ENCODE measurements at regions not wholly inside any gene's neighbourhood (a gene's known extent, or its start where the extent isn't known, plus 50 kb on each side); places are given as distances from the start of the nearest gene placed in this dataset.

GRCh38 chr3:145849115-145849514 lies 311.9 kb downstream of the PLOD2 start:
- TF ChIP-seq CTCF (IDR thresholded peaks at IDR 0.05; ENCODE audit: insufficient read depth, low read length, missing control alignments) = no peak
- no peak for DNase-seq (ENCODE audit: low read depth, low spot score)
- CTCF ChIA-PET = no interaction called here
- POLR2A ChIA-PET = no interaction called here
- no peak overlapping the region for H3K4me3 ChIP-seq (ENCODE audit: low read depth, low read length)

GRCh38 chr3:145854499-145854898 lies 306.5 kb downstream of the PLOD2 start:
- no peak for DNase-seq (ENCODE audit: low read depth, low spot score)
- POLR2A ChIA-PET = no interaction called here
- TF ChIP-seq CTCF (IDR thresholded peaks at IDR 0.05; ENCODE audit: insufficient read depth, low read length, missing control alignments) = no peak
- H3K4me3 ChIP-seq (ENCODE audit: low read depth, low read length) = no peak overlapping the region
- CTCF ChIA-PET = interaction anchor here (1.1 kb wide), 1 partner anchor 78 kb away, joined by 3 read pairs; no protein-coding TSS in a partner anchor

GRCh38 chr3:145857956-145858355 lies 303.0 kb downstream of the PLOD2 start:
- no peak overlapping the region for H3K4me3 ChIP-seq (ENCODE audit: low read depth, low read length)
- ChIA-PET POLR2A (no interaction called here), CTCF (interaction anchor here (1.2 kb wide), 1 partner anchor 11 kb away, joined by 3 read pairs; no protein-coding TSS in a partner anchor)
- TF ChIP-seq CTCF (IDR thresholded peaks at IDR 0.05; ENCODE audit: insufficient read depth, low read length, missing control alignments) = no peak
- no peak for DNase-seq (ENCODE audit: low read depth, low spot score)

- ChIA-PET CTCF (no interaction called here), POLR2A (no interaction called here)
- DNase-seq (ENCODE audit: low read depth, low spot score) = no peak
- no peak for TF ChIP-seq CTCF (IDR thresholded peaks at IDR 0.05; ENCODE audit: insufficient read depth, low read length, missing control alignments)
- no peak overlapping the region for H3K4me3 ChIP-seq (ENCODE audit: low read depth, low read length)
These were observed 296.6 kb downstream of the PLOD2 start for GRCh38 chr3:145864336-145864735.

- CTCF ChIA-PET = no interaction called here
- no peak for DNase-seq (ENCODE audit: low read depth, low spot score)
- POLR2A ChIA-PET = no interaction called here
- H3K4me3 ChIP-seq (ENCODE audit: low read depth, low read length) = no peak overlapping the region
- TF ChIP-seq CTCF (IDR thresholded peaks at IDR 0.05; ENCODE audit: insufficient read depth, low read length, missing control alignments) = no peak
These were observed 295.5 kb downstream of the PLOD2 start for GRCh38 chr3:145865399-145866018.

- no peak overlapping the region for H3K4me3 ChIP-seq (ENCODE audit: low read depth, low read length)
- no peak for DNase-seq (ENCODE audit: low read depth, low spot score)
- ChIA-PET CTCF (no interaction called here), POLR2A (no interaction called here)
- TF ChIP-seq CTCF (IDR thresholded peaks at IDR 0.05; ENCODE audit: insufficient read depth, low read length, missing control alignments) = no peak
These were observed 291.0 kb downstream of the PLOD2 start for GRCh38 chr3:145869958-145870357.

Data from AG04449 (cell line).